Left ventricle myocardium superior (tissue), 1 donor: ENCODE measurements at regions not wholly inside any gene's neighbourhood (a gene's known extent, or its start where the extent isn't known, plus 50 kb on each side); places are given as distances from the start of the nearest gene placed in this dataset.
"Not testable (repeated sequence)": the region's sequence is repeated elsewhere in the genome, so short reads cannot be mapped to it uniquely, and the experiment has no call there.

Experiments used
- ATAC-seq: fragments of 200-7000 bp; cut with Tn5 transposase; one replicate; pipeline ENCODE4 v1.9.1; 2020; ENCODE audit warnings: mild to moderate bottlenecking, moderate library complexity
- DNase-seq: peaks from one replicate; pipeline ENCODE4 v3.0.0-alpha.2; 2020
- intact Hi-C: fragments of 100-400 bp; cut with micrococcal nuclease; formaldehyde crosslinking; loops from one replicate; pipeline ENCODE4 v1.11.0; 2022
- donor health status: DM: no; HTN: yes; CAD: no; lungs with severe emphysema.

DNA sequence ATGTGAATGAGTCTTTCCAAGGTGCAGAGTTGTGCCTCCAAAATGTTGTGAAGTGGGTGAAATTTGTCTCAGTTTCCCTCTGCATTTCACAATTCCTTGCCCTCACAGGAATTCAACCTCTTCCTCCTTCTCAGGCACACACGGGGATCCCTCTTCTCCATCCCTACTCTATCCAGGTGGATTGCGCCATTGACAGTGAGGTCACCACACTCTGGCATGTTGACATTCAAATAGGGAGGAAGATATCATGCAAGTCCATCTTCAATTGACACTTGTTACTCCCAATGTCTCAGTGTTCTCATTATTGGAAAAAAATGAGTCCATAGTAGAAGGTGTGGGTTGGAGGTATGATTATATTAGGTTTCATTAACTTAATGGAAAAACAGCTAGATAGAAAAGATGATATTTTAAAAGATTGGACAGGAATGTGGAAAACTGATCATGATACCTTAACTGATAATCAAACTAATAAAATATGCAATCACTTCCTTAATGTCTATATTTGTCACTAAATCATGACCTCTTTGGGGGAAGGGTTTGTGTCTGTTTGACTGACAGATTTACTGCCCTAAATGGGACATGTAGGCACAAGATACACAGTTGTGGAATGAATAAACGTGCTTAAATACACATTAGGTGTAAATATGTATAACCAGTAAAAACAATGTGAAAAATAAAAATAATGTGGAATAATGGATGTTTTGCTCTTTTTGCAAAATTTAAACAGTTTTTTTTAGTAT is 213.8 kb upstream of the SLC8A1 start:
- ATAC-seq = no peak
- DNase-seq = no peak
- intact Hi-C loops = no loop called here

DNA sequence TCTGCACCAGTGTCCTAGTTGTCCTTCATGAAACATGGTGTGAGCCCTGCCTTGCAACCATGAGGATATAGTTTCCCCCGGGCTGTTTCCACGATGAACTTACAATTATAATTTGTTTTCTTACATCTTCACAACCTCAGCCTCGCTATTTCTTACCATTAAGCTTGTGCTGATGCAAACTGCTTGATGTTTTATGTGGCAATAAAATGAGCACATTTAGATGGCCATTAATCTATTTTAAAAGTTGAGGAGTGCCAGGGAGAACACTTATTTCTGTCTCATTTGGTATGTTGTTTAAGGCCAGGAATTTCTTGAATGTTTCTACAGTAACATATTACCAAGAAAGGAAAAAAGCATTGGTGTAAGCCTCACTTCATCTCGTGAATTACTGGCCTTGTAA is 214.5 kb upstream of the SLC8A1 start:
- DNase-seq (no peak), ATAC-seq (no peak)
- intact Hi-C loops = no loop called here

DNA sequence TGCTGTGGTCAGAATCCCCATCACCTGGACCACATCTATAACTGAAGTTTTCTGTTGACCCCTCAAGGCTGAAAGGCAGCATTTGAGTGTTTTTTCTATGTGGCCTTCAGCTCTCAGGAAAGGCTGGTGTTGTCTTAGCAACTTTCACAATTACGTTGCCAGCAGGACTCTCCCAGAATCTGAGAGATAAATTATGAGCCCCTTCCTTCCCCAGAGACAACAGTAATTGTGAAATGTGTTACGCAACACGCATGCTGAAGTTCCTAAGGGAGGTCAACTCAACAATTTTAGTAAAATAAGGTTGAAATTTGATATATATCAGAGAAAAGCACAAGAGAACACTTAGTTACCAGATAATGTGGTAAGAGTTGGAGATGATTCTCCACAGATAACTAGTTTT is 216.5 kb upstream of the SLC8A1 start:
- DNase-seq = no peak
- intact Hi-C loops = no loop called here
- peak; percentile 80 for ATAC-seq

DNA sequence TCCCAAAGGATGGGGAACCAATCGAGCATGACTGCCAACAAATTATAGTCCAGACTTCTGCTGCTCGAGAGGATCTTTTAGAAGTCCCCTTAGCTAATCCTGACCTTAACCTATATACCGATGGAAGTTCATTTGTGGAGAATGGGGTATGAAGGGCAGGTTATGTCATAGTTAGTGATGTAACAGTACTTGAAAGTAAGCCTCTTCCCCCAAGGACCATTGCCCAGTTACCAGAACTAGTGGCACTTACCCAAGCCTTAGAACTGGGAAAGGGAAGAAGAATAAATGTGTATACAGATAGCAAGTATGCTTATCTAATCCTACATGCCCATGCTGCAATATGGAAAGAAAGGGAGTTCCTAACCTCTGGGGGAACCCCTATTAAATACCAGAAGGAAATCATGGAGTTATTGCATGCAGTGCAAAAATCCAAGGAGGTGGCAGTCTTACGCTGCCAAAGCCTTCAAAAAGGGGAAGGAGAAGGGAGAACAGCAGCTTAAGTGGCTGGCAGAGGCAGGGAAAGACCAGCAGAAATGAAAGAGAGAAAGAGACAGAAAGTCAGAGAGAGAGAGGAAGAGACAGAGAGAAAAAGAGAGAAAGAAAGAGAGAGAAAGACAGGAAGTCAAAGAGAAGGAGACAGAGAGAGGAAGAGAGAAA is 224.4 kb upstream of the SLC8A1 start:
- intact Hi-C loops, ATAC-seq, DNase-seq: not testable (repeated sequence)

DNA sequence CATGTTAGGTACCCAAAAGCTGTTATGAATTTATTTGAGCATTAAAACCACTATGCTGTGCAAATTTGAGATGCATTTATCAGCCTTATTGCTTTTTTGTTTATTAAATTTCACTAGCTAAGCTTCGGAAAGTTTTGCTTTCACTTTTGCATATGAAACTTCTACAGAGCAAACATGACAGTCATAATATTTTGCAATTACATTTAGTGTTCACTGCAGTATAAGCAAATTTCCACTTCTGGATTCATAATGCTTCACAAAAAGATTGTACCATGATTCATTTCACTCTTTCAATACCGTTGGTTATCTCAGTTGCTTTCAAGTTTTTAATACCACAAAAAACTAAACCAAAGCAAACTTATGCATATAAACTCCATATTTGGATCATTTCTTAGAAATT is 228.7 kb upstream of the SLC8A1 start:
- no peak for DNase-seq
- ATAC-seq = no peak
- intact Hi-C loops = no loop called here

DNA sequence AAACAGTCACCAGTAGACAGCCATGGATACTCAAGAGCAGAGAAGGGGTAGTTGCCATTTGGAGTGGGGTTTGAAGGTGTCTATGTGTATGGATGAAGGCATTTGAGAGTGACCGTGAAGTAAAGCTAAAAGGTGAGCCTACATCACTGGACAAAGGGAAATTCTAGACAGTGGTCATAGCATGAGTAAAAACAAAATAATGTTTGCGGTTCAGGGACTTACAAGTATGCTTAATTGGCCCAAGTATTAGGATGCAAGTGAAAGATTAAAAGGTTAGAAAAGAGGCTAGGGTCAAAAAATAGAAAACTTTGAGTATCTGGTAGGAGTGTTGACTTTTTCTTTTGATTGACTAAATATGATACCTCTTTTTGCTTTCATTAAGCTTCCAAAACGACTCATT is 238.1 kb upstream of the SLC8A1 start:
- DNase-seq (no peak), ATAC-seq (no peak)
- intact Hi-C loops = no loop called here

DNA sequence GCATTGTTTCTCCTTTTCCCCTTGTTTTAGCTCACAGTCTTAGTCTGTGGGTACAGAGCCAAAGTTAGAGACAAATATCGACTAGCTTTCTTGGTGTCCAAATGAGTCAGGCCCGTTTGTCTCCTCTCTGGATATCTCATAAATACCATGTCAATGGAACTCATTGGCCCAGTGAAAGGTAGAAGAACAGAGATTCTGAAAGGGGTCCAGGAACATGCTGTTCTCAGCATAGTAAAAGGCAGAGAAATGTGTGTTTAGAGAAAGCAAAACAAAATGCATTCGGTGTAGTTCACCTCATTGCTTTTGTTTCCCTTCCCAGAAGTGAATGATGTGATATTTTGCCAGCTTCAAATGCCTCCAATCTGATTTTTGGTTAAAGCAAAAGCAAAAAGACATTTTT is 238.6 kb upstream of the SLC8A1 start:
- DNase-seq (no peak), ATAC-seq (no peak)
- intact Hi-C loops = no loop called here

DNA sequence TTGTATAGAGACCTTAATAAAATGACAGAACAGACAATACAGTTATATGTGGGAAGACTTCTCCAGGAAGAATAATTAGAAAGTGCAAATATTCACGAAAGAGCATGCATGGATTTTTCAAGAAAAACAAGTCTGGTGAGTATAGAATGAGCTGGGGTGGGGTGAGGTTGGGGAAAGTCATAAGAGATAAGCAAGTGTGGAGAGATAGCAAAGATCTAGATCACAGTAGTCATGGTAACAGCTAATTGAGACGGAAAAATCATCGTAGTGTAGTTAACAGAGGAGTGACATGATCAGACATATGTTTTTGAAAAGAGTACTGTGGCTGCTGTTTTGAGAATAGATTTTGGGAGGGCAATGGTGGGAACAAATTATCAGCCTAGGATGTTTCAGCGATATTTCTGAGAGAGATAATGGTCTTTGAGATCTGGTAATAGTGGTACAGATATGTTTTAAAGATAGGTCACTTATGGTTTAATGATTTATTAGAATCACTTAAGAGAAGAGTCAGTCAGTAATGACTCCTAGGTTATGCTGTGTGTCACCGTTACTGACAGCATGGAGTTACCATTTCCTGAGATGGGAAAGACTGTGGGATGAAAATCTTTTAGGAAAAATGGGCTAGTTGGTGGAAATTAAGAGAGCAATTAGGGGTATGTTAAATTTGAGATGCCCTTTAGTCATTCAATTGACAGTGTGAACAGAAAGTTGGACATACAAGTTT is 248.5 kb upstream of the SLC8A1 start:
- intact Hi-C loops = no loop called here
- no peak for DNase-seq
- no peak for ATAC-seq

DNA sequence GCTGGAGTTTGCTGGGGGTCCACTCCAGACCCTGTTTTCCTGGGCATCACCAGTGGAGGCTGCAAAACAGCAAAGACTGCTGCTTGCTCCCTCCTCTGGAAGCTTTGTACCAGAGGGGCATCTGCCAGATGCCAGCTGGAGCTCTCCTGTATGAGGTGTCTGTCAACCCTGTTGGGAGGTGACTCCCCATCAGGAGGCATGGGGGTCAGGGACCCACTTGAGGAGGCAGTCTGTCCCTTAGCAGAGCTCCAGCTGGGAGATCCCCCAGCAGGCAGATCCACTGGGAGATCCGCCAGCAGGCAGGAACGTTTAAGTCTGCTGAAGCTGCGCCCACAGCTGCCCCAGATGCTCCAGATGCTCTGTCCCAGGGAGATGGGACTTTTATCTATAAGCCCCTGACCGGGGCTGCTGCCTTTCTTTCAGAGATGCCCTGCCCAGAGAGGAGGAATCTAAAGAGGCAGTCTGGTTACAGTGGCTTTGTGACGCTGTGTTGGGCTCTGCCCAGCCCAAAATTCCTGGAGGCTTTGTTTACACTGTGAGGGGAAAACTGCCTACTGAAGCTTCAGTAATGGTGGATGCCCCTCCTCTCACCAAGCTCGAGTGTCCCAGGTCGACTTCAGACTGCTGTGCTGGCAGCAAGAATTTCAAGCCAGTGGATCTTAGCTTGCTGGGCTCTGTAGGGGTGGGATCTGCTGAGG is 260.5 kb upstream of the SLC8A1 start:
- DNase-seq = not testable (repeated sequence)

DNA sequence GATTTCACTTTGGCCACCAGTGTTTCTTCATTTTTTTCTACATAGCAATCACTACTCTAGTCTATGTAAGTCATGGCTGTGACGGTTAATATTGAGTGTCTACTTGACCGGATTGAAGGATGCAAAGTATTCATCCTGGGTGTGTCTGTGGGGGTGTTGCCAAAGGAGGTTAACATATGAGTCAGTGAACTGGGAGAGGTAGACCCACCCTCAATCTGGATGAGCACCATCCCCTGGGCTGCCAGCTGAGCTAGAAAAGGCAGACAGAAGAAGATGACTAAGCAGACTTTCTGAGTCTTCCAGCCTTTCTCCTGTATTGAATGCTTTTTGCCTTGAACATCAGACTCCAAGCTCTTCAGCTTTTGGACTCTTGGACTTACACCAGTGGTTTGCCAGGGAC is 265.0 kb upstream of the SLC8A1 start:
- ATAC-seq (no peak), DNase-seq (no peak)
- intact Hi-C loops = no loop called here

More for the DNA sequence above, 260.5 kb upstream of the SLC8A1 start:
- intact Hi-C loops, ATAC-seq: not testable (repeated sequence)

DNA sequence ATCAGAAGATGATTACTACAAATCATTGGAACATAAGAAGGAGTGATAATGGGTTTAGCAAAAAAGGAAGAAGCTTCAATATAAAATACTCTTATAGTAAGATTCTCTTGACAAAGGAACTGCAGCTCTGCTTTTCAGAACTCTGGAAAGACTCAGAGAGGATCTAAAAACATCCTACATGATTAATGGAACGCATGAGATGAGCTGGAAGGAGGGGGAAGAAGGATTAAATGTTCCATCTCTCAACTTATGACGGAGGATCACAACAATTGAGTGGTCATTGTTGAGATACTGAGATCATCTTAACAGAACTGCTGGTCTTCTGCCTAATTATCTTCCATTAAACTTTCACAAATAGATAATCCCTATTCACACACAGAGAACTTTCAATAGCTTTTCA is 267.5 kb upstream of the SLC8A1 start:
- no peak for ATAC-seq

DNA sequence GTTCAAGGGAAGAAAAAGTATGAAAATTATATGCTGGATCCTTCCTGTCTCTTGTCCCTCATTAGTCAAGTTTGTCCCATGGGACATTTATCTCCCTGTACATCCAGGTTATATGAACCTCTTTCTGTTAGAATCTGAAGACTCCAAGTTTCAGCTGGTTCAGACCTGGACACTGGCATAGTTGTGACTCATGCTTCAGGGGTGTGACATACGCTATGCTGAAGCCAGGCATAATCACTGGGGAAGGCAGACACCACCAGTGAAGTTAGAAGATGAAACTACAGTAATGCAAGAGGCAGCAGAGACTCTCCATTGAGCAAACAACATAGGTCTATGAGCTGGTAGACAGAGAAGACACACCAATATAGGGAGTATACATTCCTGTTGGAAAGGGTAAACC is 269.7 kb upstream of the SLC8A1 start:
- DNase-seq (no peak), ATAC-seq (peak; percentile 28)
- intact Hi-C loops = no loop called here

More for the DNA sequence above, 267.5 kb upstream of the SLC8A1 start:
- intact Hi-C loops = no loop called here
- no peak for DNase-seq

DNA sequence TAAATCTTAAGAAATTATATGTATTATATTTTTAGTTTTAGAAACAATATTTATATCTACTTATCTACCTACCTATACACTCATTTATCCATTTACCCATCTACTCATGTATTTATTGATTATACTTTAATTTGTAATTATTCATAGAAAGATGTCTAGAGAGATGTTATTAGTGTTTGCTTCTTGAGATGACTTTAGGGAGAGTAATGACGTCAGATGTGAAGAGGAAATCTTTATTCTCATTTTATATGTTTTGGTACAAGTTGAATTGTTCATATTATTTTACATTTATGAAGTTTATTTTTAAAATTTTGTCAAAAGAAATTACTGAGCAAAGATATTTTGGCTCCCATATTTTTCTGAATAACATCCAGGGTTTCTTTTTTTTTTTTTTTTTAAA is 271.3 kb upstream of the SLC8A1 start:
- intact Hi-C loops = no loop called here
- ATAC-seq (no peak), DNase-seq (no peak)

DNA sequence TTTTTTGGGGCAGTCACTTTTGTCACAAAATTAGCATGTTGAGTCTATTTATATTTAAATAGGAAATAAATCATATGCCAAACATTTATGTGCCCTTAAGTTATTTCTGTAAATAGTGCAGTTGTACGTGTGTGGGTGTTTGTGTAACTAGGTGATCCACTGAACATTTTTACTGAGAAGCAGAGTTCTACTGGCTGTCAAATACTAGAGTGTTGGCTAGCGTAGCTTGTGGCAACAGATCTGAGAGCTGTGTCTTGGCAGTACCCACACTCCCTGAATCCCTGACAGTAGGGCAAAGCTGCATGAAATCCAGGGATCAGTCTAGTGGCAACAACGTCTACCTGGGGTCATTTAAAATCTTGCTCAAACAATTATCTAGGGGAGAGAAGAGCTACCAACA is 273.1 kb upstream of the SLC8A1 start:
- ATAC-seq (peak; percentile 96), DNase-seq (no peak)
- intact Hi-C loops = no loop called here

DNA sequence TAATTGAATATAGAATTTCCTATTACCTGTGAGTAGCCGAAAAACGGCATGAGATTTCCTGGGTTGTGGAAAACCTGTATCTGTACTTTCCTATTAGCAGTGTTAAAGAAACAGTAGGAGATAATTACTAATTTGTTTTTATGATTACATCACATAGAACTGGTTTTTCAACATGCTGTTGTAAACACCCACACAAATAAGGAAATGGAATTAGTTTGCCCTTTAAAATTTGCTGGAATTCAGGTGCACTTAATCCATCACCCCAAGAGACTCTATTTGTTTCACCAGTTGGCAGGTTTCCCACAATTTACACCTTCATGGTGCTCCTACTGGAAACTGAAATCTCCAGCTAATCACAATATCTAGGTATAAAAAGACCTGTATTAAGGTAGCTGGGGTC is 274.1 kb upstream of the SLC8A1 start:
- no peak for DNase-seq
- ATAC-seq = no peak
- intact Hi-C loops = no loop called here

DNA sequence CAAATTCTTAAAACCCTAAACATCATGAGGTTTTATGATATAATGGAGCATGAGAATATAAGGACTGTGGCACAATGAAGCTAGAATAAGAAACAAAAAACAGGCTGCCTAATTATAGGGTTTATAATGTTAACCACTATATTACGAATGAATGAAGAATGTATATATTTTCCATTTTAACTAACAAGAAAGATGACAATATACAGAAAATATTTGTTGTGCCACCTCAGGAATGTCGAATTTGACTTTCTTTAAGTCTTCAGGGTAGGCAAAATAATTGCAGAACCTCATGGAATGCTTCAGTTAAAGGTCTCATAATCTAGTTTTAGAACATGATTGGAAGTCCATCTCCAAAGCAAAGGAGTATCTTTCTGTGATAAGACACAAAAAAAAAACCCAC is 282.9 kb upstream of the SLC8A1 start:
- no peak for ATAC-seq
- DNase-seq = no peak
- intact Hi-C loops = no loop called here

DNA sequence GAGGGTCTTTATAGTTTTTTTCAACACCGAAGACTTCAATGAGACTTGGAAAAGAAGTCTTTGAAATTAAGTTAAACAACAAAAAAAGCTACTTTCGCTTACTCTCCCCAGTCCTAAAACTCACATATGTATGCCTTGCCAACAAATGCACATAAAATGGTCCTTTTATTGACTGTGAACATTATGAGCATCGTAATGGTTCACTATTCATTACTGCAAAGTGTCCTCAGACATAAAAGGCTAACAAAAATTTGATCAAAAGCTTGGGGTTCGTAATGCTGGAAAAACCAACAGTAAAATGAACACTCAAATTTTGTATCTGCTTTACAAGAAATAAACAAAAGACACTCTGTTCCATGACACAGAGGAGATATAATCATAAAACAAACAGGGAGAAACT is 285.3 kb upstream of the SLC8A1 start:
- intact Hi-C loops = no loop called here
- DNase-seq (no peak), ATAC-seq (no peak)

DNA sequence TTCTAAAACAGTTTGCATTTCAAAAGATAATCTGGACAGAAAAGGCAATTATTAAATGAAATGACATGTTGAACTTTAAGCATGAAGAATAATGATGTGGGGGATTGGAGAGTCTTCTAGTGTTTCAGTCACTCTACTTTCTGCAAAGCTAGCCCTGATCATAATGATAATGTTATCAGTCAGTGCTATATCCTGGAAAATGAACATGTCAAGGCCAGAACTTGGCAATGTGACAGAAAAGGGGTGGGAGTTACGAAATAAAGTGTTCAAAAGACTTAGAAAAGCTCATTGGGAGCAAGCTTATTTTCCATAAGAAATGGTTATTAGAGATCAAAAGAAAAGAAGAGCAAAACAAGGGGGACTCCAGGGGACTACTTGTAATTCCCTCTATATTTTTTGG is 288.5 kb upstream of the SLC8A1 start:
- DNase-seq = no peak
- intact Hi-C loops = no loop called here

DNA sequence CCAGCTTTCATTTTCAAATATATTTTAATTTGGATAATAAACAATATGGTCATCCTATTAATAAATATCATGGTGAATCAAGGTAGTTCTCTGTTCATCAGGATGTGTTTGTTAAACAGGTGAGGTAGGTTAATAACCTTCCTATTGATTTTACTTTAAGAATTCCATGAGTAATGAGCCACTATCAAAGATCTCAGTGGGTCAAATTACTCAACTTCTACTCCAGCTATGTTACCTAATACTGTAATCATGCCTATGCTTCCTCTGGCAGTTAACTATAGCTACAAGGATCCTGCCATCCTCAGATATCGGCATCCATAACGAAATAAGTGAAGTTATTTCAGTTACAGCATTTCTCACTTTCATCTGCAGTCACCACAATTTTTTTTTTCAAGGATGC is 289.6 kb upstream of the SLC8A1 start:
- intact Hi-C loops = no loop called here
- DNase-seq = no peak
- ATAC-seq = no peak

More for the DNA sequence above, 288.5 kb upstream of the SLC8A1 start:
- ATAC-seq = no peak

DNA sequence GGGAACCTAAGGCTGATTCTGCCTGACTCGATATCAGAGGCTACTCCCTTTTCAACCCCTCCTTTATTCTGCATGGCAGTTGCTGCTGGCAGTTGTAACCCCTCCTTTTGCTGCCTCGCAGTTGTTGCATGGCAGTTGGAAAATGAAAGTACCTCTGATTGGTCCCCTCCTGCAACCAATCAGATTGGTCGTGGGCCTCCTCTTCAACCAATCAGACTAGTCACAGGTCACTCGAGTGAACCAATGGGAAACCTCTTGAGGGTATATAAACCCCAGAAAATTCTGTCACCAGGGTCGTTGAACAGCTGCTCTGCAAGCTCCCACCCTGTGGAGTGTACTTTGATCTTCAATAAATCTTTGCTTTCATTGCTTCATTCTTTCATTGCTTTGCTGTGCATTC is 294.3 kb upstream of the SLC8A1 start:
- intact Hi-C loops = no loop called here
- ATAC-seq = peak; percentile 76
- peak; percentile 18 for DNase-seq
